T-helper 2 cell (primary cell): ENCODE measurements at regions not wholly inside any gene's neighbourhood (a gene's known extent, or its start where the extent isn't known, plus 50 kb on each side); places are given as distances from the start of the nearest gene placed in this dataset.

Experiments
- DNase-seq, 5 experiments: peaks; one replicate each; pipeline versions ENCODE4 v3.0.0 to v3.0.0-alpha.2; 2012 to 2022

DNA sequence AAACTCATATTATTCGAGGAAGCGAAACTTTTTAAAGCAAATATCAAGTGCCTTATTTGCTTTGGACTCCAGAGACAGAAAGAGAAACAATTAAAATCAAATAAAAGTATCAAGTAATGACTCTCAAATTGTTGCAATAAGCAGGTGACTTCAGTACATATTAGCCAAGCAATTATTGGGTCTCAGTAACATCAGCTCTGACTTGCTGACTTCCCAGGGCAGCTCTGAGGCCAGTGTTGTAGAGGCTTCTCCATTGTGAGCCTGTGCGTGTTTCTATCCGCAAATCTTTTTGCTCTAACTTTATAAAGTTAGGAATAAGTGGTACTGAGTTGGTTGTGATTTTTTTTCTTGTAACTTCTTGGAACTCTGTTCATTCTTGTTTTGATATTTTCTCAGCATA, 186.8 kb upstream of the PRLR start:
- DNase-seq = no peak

- DNase-seq = no peak
Measured at GRCh38 chr5:35416217-35416988, 186.1 kb upstream of the PRLR start.

- no peak for DNase-seq
Measured at GRCh38 chr5:35415309-35415708, 185.0 kb upstream of the PRLR start.

DNA sequence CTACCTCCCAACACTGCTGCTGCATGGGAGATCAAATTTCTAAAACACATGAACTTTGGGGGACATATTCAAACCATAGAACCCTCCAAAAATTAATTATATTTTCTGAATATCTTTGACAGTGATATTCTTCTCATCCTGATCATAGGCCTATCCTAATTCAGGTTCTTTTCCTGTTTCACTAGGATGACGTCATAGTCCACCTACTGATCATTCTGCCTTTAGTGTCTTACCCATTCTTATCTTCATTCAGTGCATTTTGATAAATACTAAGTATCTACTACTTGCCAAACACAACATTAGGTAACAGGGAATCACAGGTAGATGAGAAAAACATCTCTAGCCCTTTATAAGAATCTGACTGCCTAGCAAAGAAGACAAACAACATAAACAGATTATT, 179.1 kb upstream of the PRLR start:
- no peak for DNase-seq

GRCh38 chr5:35408146-35408545, 177.9 kb upstream of the PRLR start:
- no peak for DNase-seq

DNA sequence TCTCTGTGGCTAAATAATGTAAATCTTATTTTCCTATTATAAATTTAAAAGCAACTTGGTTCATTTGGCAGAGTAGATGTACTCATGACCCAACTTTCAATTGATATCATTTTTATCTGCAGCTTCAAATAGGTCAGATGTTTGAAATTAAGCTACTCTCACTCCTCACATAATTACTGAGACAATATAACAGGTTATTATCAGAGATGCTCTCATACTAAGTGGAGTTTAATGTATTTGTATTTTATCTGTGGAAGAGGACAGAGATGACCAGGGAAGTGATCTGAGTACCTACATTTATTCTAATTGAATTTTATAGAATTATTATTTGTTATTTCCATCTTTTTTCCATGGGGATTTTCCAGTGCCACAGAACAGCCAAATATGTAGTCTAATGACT, 177.4 kb upstream of the PRLR start:
- no peak for DNase-seq

DNA sequence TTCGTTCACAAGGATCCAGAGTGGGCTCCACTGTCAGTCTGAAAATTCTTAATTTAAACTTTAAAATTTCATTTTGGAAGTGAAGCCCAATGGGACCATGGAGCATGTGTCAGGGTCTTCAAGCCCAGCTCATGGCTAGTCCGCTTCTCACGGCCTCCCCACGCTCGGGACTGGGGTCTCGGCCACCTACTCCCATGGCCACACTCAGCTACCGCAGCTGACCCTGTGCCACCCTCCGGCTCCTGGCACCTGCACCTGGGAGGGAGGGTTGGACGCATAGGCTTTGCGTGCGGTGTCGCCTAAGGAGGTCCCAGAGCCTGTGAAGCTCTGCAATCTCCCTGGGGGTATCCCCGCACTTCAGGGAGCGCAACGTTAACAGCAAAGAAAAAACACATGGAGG, 175.7 kb upstream of the PRLR start:
- no peak for DNase-seq

GRCh38 chr5:35404701-35405100, 174.4 kb upstream of the PRLR start:
- no peak for DNase-seq

DNA sequence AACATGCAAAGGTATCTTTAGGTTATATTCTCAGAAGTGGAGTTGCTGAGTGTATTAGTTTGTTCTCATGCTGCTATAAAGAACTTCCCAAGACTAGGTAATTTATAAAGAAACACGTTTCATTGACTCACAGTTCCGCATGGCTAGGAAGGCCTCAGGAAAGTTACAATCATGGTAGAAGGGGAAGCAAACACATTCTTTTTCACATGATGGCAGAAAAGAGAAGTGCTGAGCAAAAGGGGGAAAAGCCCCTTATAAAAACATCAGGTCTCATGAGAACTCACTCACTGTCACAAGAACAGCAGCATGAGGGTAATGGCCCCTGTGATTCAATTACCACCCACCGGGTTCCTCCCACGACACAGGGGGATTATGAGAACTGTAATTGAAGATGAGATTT, 163.6 kb upstream of the PRLR start:
- DNase-seq = no peak

DNA sequence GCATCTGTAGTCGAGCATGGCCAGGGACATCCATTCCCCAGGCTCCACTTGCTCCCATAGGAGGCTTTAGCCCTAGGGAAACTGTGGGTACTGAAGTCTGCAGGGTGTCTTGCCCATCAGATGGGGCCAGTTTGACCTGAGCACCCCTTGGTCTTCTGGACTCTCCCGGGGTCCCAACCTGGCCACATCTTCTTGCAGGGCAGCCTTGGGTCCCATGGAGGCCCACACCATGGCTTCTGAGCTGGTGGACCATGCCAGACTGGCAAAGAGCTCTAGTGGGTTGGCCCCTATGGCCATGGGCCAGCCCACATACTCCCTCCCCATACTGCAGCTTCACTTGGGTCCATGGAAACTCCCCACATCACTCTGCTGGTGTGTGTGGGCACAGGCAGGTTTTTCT, 154.4 kb upstream of the PRLR start:
- no peak for DNase-seq

DNA sequence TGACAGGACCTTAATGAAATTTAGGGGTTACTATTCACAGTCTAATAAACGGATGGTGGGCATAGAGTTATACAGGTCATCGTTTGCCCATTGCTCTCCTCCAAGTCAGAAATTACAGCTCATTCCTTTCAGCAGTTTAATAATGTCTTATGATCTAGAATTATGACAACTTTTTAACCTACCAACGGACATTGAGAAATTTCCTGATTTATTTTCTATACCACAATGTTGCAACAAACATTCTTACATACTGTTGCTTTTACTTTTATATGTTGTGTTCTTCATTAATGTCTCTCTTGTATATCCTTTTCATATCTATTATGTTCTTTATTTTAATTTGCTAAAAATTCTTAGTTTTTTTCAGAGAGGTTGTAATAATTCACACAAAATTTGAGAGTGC, 152.8 kb upstream of the PRLR start:
- no peak for DNase-seq

DNA sequence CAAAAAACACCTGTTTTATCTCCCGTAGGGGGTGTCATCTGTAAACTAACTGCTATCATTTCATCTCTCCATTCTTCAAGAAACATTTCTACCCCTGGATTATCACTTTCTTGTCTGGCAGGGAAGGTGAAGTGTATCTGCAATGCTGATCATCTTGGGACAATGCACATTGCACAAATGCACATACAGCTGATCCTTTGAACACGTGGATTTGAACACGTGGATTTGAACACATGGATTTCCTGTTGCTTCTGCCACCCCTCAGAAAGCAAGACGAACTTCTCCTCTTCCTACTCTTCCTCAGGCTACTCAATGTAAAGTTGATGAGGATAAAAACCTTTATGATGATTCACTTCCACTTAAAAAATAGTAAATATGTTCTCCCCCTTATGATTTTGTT, 147.4 kb upstream of the PRLR start:
- no peak for DNase-seq

GRCh38 chr5:35374584-35374983, 144.3 kb upstream of the PRLR start:
- no peak for DNase-seq

GRCh38 chr5:35373249-35373648, 143.0 kb upstream of the PRLR start:
- DNase-seq = no peak

DNA sequence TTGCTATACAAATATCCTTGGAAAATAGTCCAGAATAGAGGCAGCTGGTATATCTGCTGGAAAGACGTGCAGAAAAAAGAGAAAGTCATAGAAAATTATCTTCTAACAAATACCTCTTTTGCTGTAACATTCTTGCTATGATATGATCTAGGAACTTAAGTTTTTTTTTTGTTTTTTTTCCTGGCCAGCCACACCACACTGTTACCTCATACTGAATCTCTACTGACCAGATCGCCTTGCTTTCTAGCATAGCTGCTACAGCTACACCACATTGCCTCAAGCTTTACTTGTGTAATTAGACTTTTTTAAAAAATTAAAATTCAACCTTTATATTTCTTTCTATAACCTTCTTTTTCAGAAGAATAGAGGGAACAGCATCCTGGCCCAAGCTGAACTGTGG, 142.2 kb upstream of the PRLR start:
- DNase-seq = no peak

- DNase-seq = no peak
Measured at GRCh38 chr5:35371951-35372426, 141.7 kb upstream of the PRLR start.

DNA sequence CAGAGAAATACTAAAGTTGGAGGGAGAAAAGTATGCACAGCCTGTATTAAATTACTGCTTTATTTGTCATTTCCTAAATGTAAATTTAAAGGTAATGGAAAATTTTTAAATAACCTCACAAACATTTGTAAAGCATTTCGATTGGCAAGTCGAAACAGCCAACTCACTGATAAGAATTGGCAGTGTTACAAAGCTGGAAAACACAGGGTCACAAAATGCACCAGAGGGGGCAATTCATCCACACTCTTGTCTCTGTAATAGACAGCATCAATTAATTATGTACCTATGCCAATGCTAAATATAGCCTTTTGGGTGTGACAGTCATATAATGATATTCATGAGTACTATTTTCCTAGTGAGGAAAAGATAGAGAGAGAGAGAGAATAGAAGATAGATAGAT, 140.6 kb upstream of the PRLR start:
- DNase-seq = no peak

- DNase-seq = peak in 1 of 5 experiments; percentile 22
Measured at GRCh38 chr5:35369965-35370790, 139.9 kb upstream of the PRLR start.

- DNase-seq = no peak
Measured at GRCh38 chr5:35367526-35367925, 137.2 kb upstream of the PRLR start.

- DNase-seq = no peak
Measured at GRCh38 chr5:35365758-35366157, 135.5 kb upstream of the PRLR start.

DNA sequence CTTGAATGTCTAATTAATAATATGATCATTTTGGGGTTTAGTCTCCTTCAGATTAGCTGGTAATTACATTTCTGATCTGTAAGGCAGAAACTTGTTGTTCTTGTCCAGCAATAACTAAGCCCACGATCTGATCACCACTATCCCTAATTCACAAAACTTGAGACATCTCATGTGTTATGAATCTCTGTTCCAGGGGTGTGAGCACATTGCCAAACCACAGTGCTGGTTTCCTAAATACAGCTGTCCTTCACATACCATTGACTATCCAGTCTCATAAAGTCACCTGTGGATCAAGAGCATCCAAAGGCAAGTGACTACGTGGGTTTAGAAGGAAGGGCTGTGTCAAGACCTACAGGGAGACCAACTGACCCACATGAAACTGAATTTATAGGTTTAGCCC, 134.1 kb upstream of the PRLR start:
- no peak for DNase-seq

GRCh38 chr5:35363387-35363965, 133.2 kb upstream of the PRLR start:
- no peak for DNase-seq

DNA sequence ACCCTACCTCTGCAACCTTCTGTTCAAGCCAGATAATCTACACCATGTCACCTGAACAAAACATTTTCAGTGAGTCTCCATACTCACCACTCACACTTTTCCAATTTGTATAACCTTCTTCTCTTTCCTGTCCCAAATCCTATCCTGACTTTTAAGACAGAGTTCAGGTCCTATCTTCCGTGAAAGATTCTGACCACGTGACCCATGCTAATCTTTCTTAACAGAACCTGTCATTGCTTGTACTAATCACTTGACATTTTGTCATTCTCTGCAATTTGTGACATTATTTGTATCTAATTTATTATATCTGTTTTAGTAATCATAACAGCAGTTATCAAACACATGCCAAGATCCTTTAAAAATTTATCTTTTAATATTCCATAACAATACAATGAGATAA, 132.5 kb upstream of the PRLR start:
- no peak for DNase-seq

- DNase-seq = peak in 1 of 5 experiments; percentile 54
Measured at GRCh38 chr5:35360671-35361070, 130.4 kb upstream of the PRLR start.
